Caco-2 (cell line): ENCODE measurements at regions not wholly inside any gene's neighbourhood (a gene's known extent, or its start where the extent isn't known, plus 50 kb on each side); places are given as distances from the start of the nearest gene placed in this dataset.

Experiments
- BruUV-seq: library from RNA; stranded (reverse); fragments of 400-500 nt; replicated peaks from 2 replicates; lab custom pipeline; 2021; lab: Mats Ljungman, UMichigan
- CTCF ChIA-PET: fragments of 300-600 bp; sonication (Branson Sonifier 250); formaldehyde crosslinking; loops from one replicate; lab custom pipeline; 2022; ENCODE audit warnings: antibody characterized with exemption; lab: Charles Lee
- POLR2A ChIA-PET: fragments of 300-600 bp; sonication (Branson Sonifier 250); formaldehyde crosslinking; loops from one replicate; lab custom pipeline; 2022; ENCODE audit warnings: antibody characterized with exemption; lab: Charles Lee
- DNase-seq, 2 experiments: peaks; one replicate each; pipeline versions ENCODE4 v3.0.0 to v3.0.0-alpha.2; 2020 to 2022
- H3K27me3 ChIP-seq: replicated peaks from 2 replicates; pipeline ENCODE4 v1.6.0; 2011; ENCODE audit warnings: low read length; ENCODE audit not compliant: control insufficient read depth, insufficient read depth
- H3K36me3 ChIP-seq: 2 replicates; pipeline ENCODE4 v1.5.1; 2011; ENCODE audit warnings: low read length; ENCODE audit not compliant: control insufficient read depth, insufficient read depth
- H3K4me1 ChIP-seq: fragments of 250-450 bp; sonication (Bioruptor Pico); 2 replicates; pipeline ENCODE4 v1.5.1; 2020; ENCODE audit warnings: mild to moderate bottlenecking
- H3K4me3 ChIP-seq: 2 replicates; pipeline ENCODE4 v1.5.1; 2011; ENCODE audit warnings: low read depth, mild to moderate bottlenecking, control low read depth, low read length
- H3K9me3 ChIP-seq: fragments of 250-450 bp; sonication (Bioruptor Pico); 2 replicates; pipeline ENCODE4 v1.5.1; 2020; ENCODE audit warnings: mild to moderate bottlenecking, moderate library complexity
- H3K27ac Mint-ChIP-seq: one replicate; pipeline ENCODE4 v1.8.0; 2022; ENCODE audit warnings: mixed read lengths; ENCODE audit not compliant: unreplicated experiment
- H3K27me3 Mint-ChIP-seq: one replicate; pipeline ENCODE4 v1.8.0; 2022; ENCODE audit warnings: mixed read lengths; ENCODE audit not compliant: insufficient read depth, unreplicated experiment
- H3K36me3 Mint-ChIP-seq: one replicate; pipeline ENCODE4 v1.8.0; 2022; ENCODE audit warnings: mild to moderate bottlenecking, mixed read lengths; ENCODE audit not compliant: insufficient read depth, unreplicated experiment
- H3K4me1 Mint-ChIP-seq: one replicate; pipeline ENCODE4 v1.8.0; 2022; ENCODE audit warnings: low read depth, mixed read lengths; ENCODE audit not compliant: unreplicated experiment
- H3K4me3 Mint-ChIP-seq: one replicate; pipeline ENCODE4 v1.8.0; 2022; ENCODE audit warnings: mild to moderate bottlenecking, moderate library complexity, mixed read lengths; ENCODE audit not compliant: unreplicated experiment
- H3K9me3 Mint-ChIP-seq: one replicate; pipeline ENCODE4 v1.8.0; 2022; ENCODE audit warnings: mixed read lengths; ENCODE audit not compliant: unreplicated experiment
- intact Hi-C: fragments of 100-400 bp; cut with micrococcal nuclease; formaldehyde crosslinking; loops from one replicate; pipeline ENCODE4 v1.10.0; 2022; ENCODE audit not compliant: unreplicated experiment
- TF ChIP-seq, protein P1 (sequence below), 2 experiments: fragments of 200-600 bp in 1 of 2; IDR thresholded peaks; 1 replicate in 1 of 2; 2 replicates in 1 of 2; pipeline versions ENCODE4 v1.5.1 to v1.8.0; 2011 to 2022; ENCODE audit warnings: antibody characterized with exemption in 1 of 2, control low read depth in 1 of 2, inconsistent platforms in 1 of 2, low read depth in 1 of 2, low read length in 1 of 2, mild to moderate bottlenecking in 1 of 2, moderate library complexity in 1 of 2; ENCODE audit not compliant: insufficient read depth in 1 of 2, severe bottlenecking in 1 of 2, unreplicated experiment in 1 of 2

DNA sequence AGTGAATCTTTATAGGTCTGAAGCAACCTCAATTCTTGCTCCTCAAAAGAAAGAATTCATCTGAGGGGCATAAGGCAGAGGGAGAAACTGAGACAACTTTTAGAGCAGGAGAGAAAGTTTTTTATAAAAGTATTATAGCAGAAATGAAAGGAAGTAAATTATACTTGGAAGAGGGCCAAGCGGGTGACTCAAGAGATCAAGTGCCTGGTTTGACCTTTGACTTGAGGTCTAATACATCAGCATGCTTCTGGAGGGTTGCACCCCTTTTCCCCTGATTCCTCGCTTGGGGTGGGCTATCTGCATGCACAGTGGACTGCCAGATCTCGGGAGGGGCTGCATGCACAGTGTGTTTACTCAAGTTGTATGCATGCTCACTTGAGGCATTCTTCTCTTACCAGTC lies 268.5 kb upstream of the LRATD1 start:
- H3K36me3 ChIP-seq = no peaks in the 10 kb centered on the region
- DNase-seq = no peak
- no TSS peak for BruUV-seq
- intact Hi-C loops = no loop called here
- POLR2A ChIA-PET = no interaction called here
- H3K4me1 Mint-ChIP-seq = no peaks in the 10 kb centered on the region
- TF ChIP-seq, protein P1, sequence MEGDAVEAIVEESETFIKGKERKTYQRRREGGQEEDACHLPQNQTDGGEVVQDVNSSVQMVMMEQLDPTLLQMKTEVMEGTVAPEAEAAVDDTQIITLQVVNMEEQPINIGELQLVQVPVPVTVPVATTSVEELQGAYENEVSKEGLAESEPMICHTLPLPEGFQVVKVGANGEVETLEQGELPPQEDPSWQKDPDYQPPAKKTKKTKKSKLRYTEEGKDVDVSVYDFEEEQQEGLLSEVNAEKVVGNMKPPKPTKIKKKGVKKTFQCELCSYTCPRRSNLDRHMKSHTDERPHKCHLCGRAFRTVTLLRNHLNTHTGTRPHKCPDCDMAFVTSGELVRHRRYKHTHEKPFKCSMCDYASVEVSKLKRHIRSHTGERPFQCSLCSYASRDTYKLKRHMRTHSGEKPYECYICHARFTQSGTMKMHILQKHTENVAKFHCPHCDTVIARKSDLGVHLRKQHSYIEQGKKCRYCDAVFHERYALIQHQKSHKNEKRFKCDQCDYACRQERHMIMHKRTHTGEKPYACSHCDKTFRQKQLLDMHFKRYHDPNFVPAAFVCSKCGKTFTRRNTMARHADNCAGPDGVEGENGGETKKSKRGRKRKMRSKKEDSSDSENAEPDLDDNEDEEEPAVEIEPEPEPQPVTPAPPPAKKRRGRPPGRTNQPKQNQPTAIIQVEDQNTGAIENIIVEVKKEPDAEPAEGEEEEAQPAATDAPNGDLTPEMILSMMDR (IDR thresholded peaks at IDR 0.05; ENCODE audit: insufficient read depth in 1 of 2, low read depth in 1 of 2, low read length in 1 of 2, severe bottlenecking in 1 of 2, unreplicated experiment in 1 of 2) = no peak
- H3K4me1 ChIP-seq = no peaks in the 10 kb centered on the region
- no peaks in the 10 kb centered on the region for H3K9me3 ChIP-seq
- no peak overlapping the region for H3K4me3 ChIP-seq
- CTCF ChIA-PET = no interaction called here
- H3K4me3 Mint-ChIP-seq = no peak overlapping the region
- H3K9me3 Mint-ChIP-seq = peaks cover 10% of the 10 kb centered on the region
- no peaks in the 10 kb centered on the region for H3K27me3 Mint-ChIP-seq
- no peak overlapping the region for H3K27ac Mint-ChIP-seq
- H3K36me3 Mint-ChIP-seq = no peaks in the 10 kb centered on the region
- no peaks in the 10 kb centered on the region for H3K27me3 ChIP-seq

DNA sequence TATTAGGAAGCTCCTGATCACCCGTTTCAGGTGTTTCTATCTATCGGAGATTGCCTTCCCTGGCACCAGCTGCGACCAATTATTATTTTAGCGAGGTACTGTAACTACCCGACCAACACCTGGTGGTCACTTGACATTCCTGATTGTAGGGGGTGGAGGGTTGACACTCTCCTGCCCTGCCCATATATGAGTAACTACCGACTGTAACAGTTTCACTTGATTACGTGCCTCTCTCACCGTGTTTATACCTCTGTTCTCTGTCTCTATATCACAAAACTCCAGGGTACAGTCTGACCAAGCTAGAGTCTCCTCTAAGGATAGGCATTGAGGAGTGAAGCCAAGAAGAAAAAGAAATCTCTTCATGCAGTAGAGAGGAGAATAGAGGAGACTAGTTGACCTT lies 268.0 kb upstream of the LRATD1 start:
- H3K9me3 ChIP-seq = no peaks in the 10 kb centered on the region
- no peaks in the 10 kb centered on the region for H3K4me1 ChIP-seq
- no peak for DNase-seq
- intact Hi-C loops = no loop called here
- H3K4me3 Mint-ChIP-seq = no peak overlapping the region
- H3K27ac Mint-ChIP-seq = no peak overlapping the region
- TF ChIP-seq, protein P1 (IDR thresholded peaks at IDR 0.05; ENCODE audit: insufficient read depth in 1 of 2, low read depth in 1 of 2, low read length in 1 of 2, severe bottlenecking in 1 of 2, unreplicated experiment in 1 of 2) = no peak
- ChIA-PET CTCF (no interaction called here), POLR2A (no interaction called here)
- no peaks in the 10 kb centered on the region for H3K36me3 ChIP-seq
- no TSS peak for BruUV-seq
- no peaks in the 10 kb centered on the region for H3K36me3 Mint-ChIP-seq
- no peaks in the 10 kb centered on the region for H3K4me1 Mint-ChIP-seq
- H3K27me3 ChIP-seq = no peaks in the 10 kb centered on the region
- peaks cover 10% of the 10 kb centered on the region for H3K9me3 Mint-ChIP-seq
- no peaks in the 10 kb centered on the region for H3K27me3 Mint-ChIP-seq
- H3K4me3 ChIP-seq = no peak overlapping the region

DNA sequence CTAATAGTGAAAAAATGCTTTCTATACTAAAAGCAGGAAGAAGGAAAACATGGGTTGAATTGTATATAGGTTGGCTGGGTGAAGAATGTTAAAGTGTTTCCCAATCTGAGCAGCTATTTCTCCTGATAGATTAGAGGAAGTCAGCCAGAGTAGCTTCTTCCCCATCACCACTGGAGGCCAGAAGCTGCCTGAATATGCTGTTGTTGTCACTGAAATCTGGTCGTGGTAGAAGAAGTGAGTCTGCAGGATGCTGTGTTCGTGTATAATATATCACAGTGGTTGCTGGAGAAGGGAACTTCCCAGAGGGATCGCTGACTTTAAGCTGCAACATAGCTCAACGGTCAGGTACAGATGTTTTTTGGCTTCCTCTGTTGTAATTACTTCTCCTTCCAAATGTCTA lies 247.5 kb upstream of the LRATD1 start:
- Histone ChIP-seq H3K27me3 (no peaks in the 10 kb centered on the region), H3K9me3 (no peaks in the 10 kb centered on the region), H3K4me1 (no peaks in the 10 kb centered on the region), H3K36me3 (no peaks in the 10 kb centered on the region), H3K4me3 (no peak overlapping the region)
- H3K27me3 Mint-ChIP-seq = no peaks in the 10 kb centered on the region
- ChIA-PET CTCF (no interaction called here), POLR2A (no interaction called here)
- intact Hi-C loops = loop anchor here (5.0 kb wide), 1 partner anchor 903 kb away; no protein-coding TSS in a partner anchor
- H3K36me3 Mint-ChIP-seq = no peaks in the 10 kb centered on the region
- TF ChIP-seq, protein P1 (IDR thresholded peaks at IDR 0.05; ENCODE audit: insufficient read depth in 1 of 2, low read depth in 1 of 2, low read length in 1 of 2, severe bottlenecking in 1 of 2, unreplicated experiment in 1 of 2) = no peak
- H3K4me3 Mint-ChIP-seq = no peak overlapping the region
- no peaks in the 10 kb centered on the region for H3K9me3 Mint-ChIP-seq
- no peak overlapping the region for H3K27ac Mint-ChIP-seq
- DNase-seq = no peak
- BruUV-seq = no TSS peak
- no peaks in the 10 kb centered on the region for H3K4me1 Mint-ChIP-seq
